C4-2B (cell line): ENCODE measurements at regions not wholly inside any gene's neighbourhood (a gene's known extent, or its start where the extent isn't known, plus 50 kb on each side); places are given as distances from the start of the nearest gene placed in this dataset.

Experiments used
- CTCF ChIP-seq: fragments of 450-650 bp; conservative IDR thresholded peaks from 2 replicates; pipeline ENCODE4 v1.5.1; 2017; ENCODE audit warnings: mild to moderate bottlenecking
- ZFX ChIP-seq: fragments of 450-650 bp; IDR thresholded peaks from 2 replicates; pipeline ENCODE4 v1.6.1; 2017

DNA sequence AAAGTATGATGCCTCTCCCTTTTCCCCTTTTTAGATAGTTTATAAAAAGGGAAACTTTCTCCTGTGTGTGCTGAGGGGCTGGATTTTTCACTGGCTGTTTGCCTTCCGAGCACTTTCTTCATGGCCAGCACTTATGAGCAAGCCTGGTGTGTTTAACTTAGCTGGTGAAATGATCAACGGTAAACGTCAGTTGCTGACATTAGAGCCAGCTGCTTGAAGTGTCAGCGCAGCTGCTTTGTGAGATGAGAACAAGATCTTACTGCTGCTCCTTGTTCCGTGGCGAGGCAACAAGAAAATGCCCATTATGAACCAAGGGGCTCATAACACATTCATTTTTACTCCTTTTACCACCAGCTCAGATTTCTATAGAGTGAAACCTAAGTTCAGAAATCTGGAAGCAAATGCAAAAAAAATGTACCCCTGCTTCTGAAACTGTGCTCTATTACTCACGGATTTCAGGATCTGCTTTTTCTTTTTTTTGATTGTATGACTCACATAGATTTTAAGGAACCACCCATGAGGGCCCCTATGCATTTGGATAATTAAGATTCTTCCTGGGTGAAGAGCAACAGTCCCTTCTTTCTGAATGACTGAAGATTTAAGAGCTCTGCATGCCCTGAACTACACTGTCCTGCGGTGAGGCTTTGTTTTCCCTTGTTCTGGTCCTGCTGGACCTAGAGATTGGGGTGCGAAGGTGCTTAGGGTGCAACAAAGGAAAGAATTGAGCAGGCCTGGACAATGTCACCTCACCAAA is 74.3 kb upstream of the CPM start:
- TF ChIP-seq CTCF (no peak), ZFX (no peak)
